Trophoblast cell (in vitro differentiated cells and primary cell): ENCODE measurements at regions not wholly inside any gene's neighbourhood (a gene's known extent, or its start where the extent isn't known, plus 50 kb on each side); places are given as distances from the start of the nearest gene placed in this dataset.

Experiments
- DNase-seq, 2 donors: peaks; one replicate each; pipeline ENCODE4 v3.0.0-alpha.2; 2016
- H2AFZ ChIP-seq: 2 replicates; pipeline ENCODE4 v1.6.1; 2013; ENCODE audit warnings: low read length, moderate library complexity, mild to moderate bottlenecking; ENCODE audit not compliant: insufficient read depth, poor library complexity
- H2AK5ac ChIP-seq: 2 replicates; pipeline ENCODE4 v1.6.1; 2013; ENCODE audit warnings: mild to moderate bottlenecking, low read length
- H2BK120ac ChIP-seq: 2 replicates; pipeline ENCODE4 v1.6.1; 2013; ENCODE audit warnings: low read length, mild to moderate bottlenecking, moderate library complexity; ENCODE audit not compliant: insufficient read depth, poor library complexity
- H2BK12ac ChIP-seq: 2 replicates; pipeline ENCODE4 v1.6.1; 2013; ENCODE audit warnings: mild to moderate bottlenecking, low read length, moderate library complexity
- H2BK5ac ChIP-seq: 2 replicates; pipeline ENCODE4 v1.6.1; 2013; ENCODE audit warnings: low read length, low read depth, moderate library complexity, mild to moderate bottlenecking; ENCODE audit not compliant: poor library complexity
- H3K14ac ChIP-seq: 2 replicates; pipeline ENCODE4 v1.6.1; 2013; ENCODE audit warnings: mild to moderate bottlenecking, low read length
- H3K18ac ChIP-seq: 2 replicates; pipeline ENCODE4 v1.6.1; 2013; ENCODE audit warnings: mild to moderate bottlenecking, low read length
- H3K23ac ChIP-seq: 2 replicates; pipeline ENCODE4 v1.6.1; 2013; ENCODE audit warnings: low read length
- H3K27ac ChIP-seq: 2 replicates; pipeline ENCODE4 v1.5.1; 2013; ENCODE audit warnings: low read depth, mild to moderate bottlenecking, inconsistent platforms, low read length, moderate library complexity
- H3K27me3 ChIP-seq: 2 replicates; pipeline ENCODE4 v1.6.1; 2013; ENCODE audit warnings: inconsistent platforms, mild to moderate bottlenecking, low read length, moderate library complexity; ENCODE audit not compliant: insufficient read depth
- H3K36me3 ChIP-seq, 2 experiments: 1 replicate in 1 of 2; 2 replicates in 1 of 2; pipeline ENCODE4 v1.6.1; 2013; ENCODE audit warnings: low read length in 2 of 2, mild to moderate bottlenecking in 2 of 2, moderate library complexity in 1 of 2; ENCODE audit not compliant: insufficient read depth in 2 of 2, control insufficient read depth in 1 of 2
- H3K4ac ChIP-seq: 2 replicates; pipeline ENCODE4 v1.6.1; 2013; ENCODE audit warnings: low read depth, mild to moderate bottlenecking, low read length, moderate library complexity
- H3K4me1 ChIP-seq, 2 experiments: 1 replicate in 1 of 2; 2 replicates in 1 of 2; pipeline ENCODE4 v1.6.1; 2013; ENCODE audit warnings: low read length in 2 of 2, mild to moderate bottlenecking in 2 of 2, moderate library complexity in 1 of 2; ENCODE audit not compliant: insufficient read depth in 2 of 2, control insufficient read depth in 1 of 2
- H3K4me2 ChIP-seq: 2 replicates; pipeline ENCODE4 v1.6.1; 2013; ENCODE audit warnings: inconsistent platforms, mild to moderate bottlenecking, low read length, moderate library complexity
- H3K4me3 ChIP-seq: 2 replicates; pipeline ENCODE4 v1.5.1; 2013; ENCODE audit warnings: mild to moderate bottlenecking, low read depth, low read length, inconsistent platforms
- H3K79me1 ChIP-seq: one replicate; pipeline ENCODE4 v1.6.1; 2013; ENCODE audit warnings: low read length
- H3K79me2 ChIP-seq: 2 replicates; pipeline ENCODE4 v1.6.1; 2013; ENCODE audit warnings: low read length, mild to moderate bottlenecking; ENCODE audit not compliant: control insufficient read depth, insufficient read depth, poor library complexity
- H3K9ac ChIP-seq: 2 replicates; pipeline ENCODE4 v1.6.1; 2013; ENCODE audit warnings: mild to moderate bottlenecking, low read length
- H3K9me3 ChIP-seq: 2 replicates; pipeline ENCODE4 v1.6.1; 2013; ENCODE audit warnings: low read depth, mild to moderate bottlenecking, control low read depth, inconsistent platforms, low read length; ENCODE audit not compliant: insufficient read depth
- H4K12ac ChIP-seq: 2 replicates; pipeline ENCODE4 v1.6.1; 2013; ENCODE audit warnings: low read depth, mild to moderate bottlenecking, low read length, moderate library complexity
- H4K8ac ChIP-seq: 2 replicates; pipeline ENCODE4 v1.6.1; 2013; ENCODE audit warnings: low read depth, mild to moderate bottlenecking, low read length, moderate library complexity
- H4K91ac ChIP-seq: one replicate; pipeline ENCODE4 v1.6.1; 2013; ENCODE audit warnings: low read depth, mild to moderate bottlenecking, low read length, moderate library complexity
- WGBS: extraction: QIAGEN DNeasy Blood & Tissue Kit; methylation state at CpG from one replicate; pipeline ENCODE4 v1.1.7; 2013; ENCODE audit warnings: missing lambda C conversion rate; ENCODE audit not compliant: insufficient read length, insufficient coverage; ENCODE audit errors: extremely low coverage; 5-methylcytosine and 5-hydroxymethylcytosine counted together

DNA sequence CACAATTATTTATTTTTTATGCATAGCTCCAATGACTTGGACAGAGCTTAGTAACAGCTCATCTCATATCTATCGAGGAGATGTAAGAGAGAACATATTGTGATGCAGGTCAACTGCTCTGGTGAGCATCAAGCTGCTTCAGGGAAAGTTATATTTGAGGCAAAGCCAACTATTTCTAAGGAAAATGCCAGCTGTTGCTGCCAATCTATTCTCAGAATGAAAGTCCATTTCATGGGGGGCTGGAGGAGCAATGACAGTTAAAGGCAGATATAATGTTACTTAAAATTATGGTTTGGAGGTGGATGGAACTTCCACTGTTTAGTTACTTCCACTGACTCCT is 424.8 kb downstream of the KIF20B start:
- Histone ChIP-seq H4K8ac (no peak overlapping the region), H3K79me1 (no peaks in the 10 kb centered on the region), H3K9ac (no peak overlapping the region), H3K14ac (no peak overlapping the region), H2AFZ (no peak overlapping the region), H3K9me3 (no peaks in the 10 kb centered on the region), H2BK5ac (no peak overlapping the region), H3K23ac (no peak overlapping the region), H3K79me2 (no peaks in the 10 kb centered on the region), H2AK5ac (no peak overlapping the region), H2BK120ac (no peak overlapping the region), H4K12ac (no peak overlapping the region), H3K36me3 (no peaks in the 10 kb centered on the region), H3K4me3 (no peak overlapping the region), H4K91ac (no peak overlapping the region), H3K4me1 (no peaks in the 10 kb centered on the region), H3K27me3 (no peaks in the 10 kb centered on the region), H3K27ac (no peak overlapping the region), H3K4me2 (no peak overlapping the region), H3K4ac (no peak overlapping the region), H2BK12ac (no peak overlapping the region), H3K18ac (no peak overlapping the region)
- no peak for DNase-seq
- WGBS, result no CpG with 5 or more reads among the region's 1 CpG

GRCh38 chr10:90130321-90131086 is 429.1 kb downstream of the KIF20B start:
- Histone ChIP-seq H4K91ac (no peak overlapping the region), H3K4me3 (no peak overlapping the region), H3K79me1 (no peaks in the 10 kb centered on the region), H3K4ac (no peak overlapping the region), H3K79me2 (no peaks in the 10 kb centered on the region), H3K4me1 (no peaks in the 10 kb centered on the region), H4K8ac (no peak overlapping the region), H3K23ac (no peak overlapping the region), H3K4me2 (no peak overlapping the region), H2BK12ac (no peak overlapping the region), H3K9me3 (no peaks in the 10 kb centered on the region), H3K27ac (no peak overlapping the region), H3K14ac (no peak overlapping the region), H2AFZ (no peak overlapping the region), H4K12ac (no peak overlapping the region), H3K27me3 (no peaks in the 10 kb centered on the region), H2AK5ac (no peak overlapping the region), H2BK120ac (no peak overlapping the region), H3K36me3 (no peaks in the 10 kb centered on the region), H3K9ac (no peak overlapping the region), H2BK5ac (no peak overlapping the region), H3K18ac (no peak overlapping the region)
- DNase-seq, result no peak
- no CpG with 5 or more reads among the region's 2 CpGs for WGBS

GRCh38 chr10:90133606-90134005 is 432.2 kb downstream of the KIF20B start:
- Histone ChIP-seq H3K36me3 (no peaks in the 10 kb centered on the region), H3K27ac (no peak overlapping the region), H2AK5ac (no peak overlapping the region), H3K4ac (no peak overlapping the region), H3K9ac (no peak overlapping the region), H2AFZ (no peak overlapping the region), H3K9me3 (peaks cover 2% of the 10 kb centered on the region), H4K12ac (no peak overlapping the region), H3K4me1 (no peaks in the 10 kb centered on the region), H2BK12ac (no peak overlapping the region), H3K4me3 (no peak overlapping the region), H3K79me2 (no peaks in the 10 kb centered on the region), H3K18ac (no peak overlapping the region), H3K79me1 (no peaks in the 10 kb centered on the region), H3K4me2 (no peak overlapping the region), H3K14ac (no peak overlapping the region), H3K27me3 (no peaks in the 10 kb centered on the region), H2BK5ac (no peak overlapping the region), H4K91ac (no peak overlapping the region), H2BK120ac (no peak overlapping the region), H3K23ac (no peak overlapping the region), H4K8ac (no peak overlapping the region)
- DNase-seq, result no peak
- no CpG with 5 or more reads among the region's 2 CpGs for WGBS

DNA sequence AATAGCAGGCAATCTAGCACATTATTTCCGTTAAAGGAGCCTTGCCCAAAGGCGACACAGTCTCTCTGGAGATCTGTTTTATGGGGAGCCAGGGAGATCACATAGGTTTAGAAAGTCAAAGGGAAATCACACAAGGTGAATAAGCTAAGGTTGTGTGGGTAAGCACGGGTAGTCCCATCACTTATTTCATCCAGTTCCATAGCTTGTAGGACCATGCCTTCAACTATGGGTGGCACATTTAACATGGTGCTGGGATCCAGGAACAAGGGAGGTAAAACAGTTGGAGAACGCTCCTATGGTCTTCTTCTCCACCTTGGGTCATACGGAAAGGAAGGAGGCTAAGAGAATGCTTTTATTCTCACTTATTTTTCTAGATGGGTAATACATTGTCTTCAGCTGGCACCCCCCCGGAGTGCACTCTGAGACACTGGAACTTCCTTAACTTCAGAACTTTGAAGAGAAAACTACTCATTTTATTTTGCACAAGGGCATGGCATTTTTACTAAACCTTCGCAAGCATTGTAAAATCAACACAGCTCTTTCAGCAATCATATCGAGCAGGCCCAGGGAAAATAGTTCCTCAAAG is 435.4 kb downstream of the KIF20B start:
- Histone ChIP-seq H3K4me3 (no peak overlapping the region), H2BK12ac (no peak overlapping the region), H3K36me3 (no peaks in the 10 kb centered on the region), H4K8ac (no peak overlapping the region), H2BK120ac (no peak overlapping the region), H3K79me2 (no peaks in the 10 kb centered on the region), H3K18ac (no peak overlapping the region), H3K27ac (no peak overlapping the region), H3K14ac (no peak overlapping the region), H3K27me3 (no peaks in the 10 kb centered on the region), H3K4ac (no peak overlapping the region), H4K91ac (no peak overlapping the region), H3K9me3 (peaks cover 2% of the 10 kb centered on the region), H3K23ac (no peak overlapping the region), H3K4me1 (no peaks in the 10 kb centered on the region), H2AK5ac (no peak overlapping the region), H2AFZ (no peak overlapping the region), H3K79me1 (no peaks in the 10 kb centered on the region), H2BK5ac (no peak overlapping the region), H3K4me2 (no peak overlapping the region), H4K12ac (no peak overlapping the region), H3K9ac (no peak overlapping the region)
- peak in 1 of 2 donors; percentile 16 for DNase-seq
- no CpG with 5 or more reads among the region's 8 CpGs for whole genome bisulfite sequencing
